Hepatocyte (in vitro differentiated cells): ENCODE measurements at regions not wholly inside any gene's neighbourhood (a gene's known extent, or its start where the extent isn't known, plus 50 kb on each side); places are given as distances from the start of the nearest gene placed in this dataset.

Source experiments
- DNase-seq: peaks from one replicate; pipeline ENCODE4 v3.0.0-alpha.2; 2016; ENCODE audit warnings: low spot score
- H2AFZ ChIP-seq: fragments of 200-600 bp; sonication (generic); 2 replicates; pipeline ENCODE4 v1.6.0; 2016; ENCODE audit warnings: antibody characterized with exemption, mild to moderate bottlenecking
- H3K27ac ChIP-seq: fragments of 200-600 bp; sonication (generic); 2 replicates; pipeline ENCODE4 v1.5.1; 2016; ENCODE audit warnings: mild to moderate bottlenecking
- H3K27me3 ChIP-seq: fragments of 200-600 bp; sonication (generic); 2 replicates; pipeline ENCODE4 v1.6.1; 2016
- H3K36me3 ChIP-seq: fragments of 200-600 bp; sonication (generic); replicated peaks from 2 replicates; pipeline ENCODE4 v1.5.1; 2016; ENCODE audit warnings: low read depth; ENCODE audit not compliant: insufficient read depth
- H3K4me1 ChIP-seq: fragments of 200-600 bp; sonication (generic); 2 replicates; pipeline ENCODE4 v1.5.1; 2016; ENCODE audit warnings: mild to moderate bottlenecking, moderate library complexity; ENCODE audit not compliant: insufficient read depth
- H3K4me2 ChIP-seq: fragments of 200-600 bp; sonication (generic); 2 replicates; pipeline ENCODE4 v1.6.0; 2016
- H3K4me3 ChIP-seq: fragments of 200-600 bp; sonication (generic); 2 replicates; pipeline ENCODE4 v1.5.1; 2016; ENCODE audit warnings: mild to moderate bottlenecking
- H3K79me2 ChIP-seq: fragments of 200-600 bp; sonication (generic); 2 replicates; pipeline ENCODE4 v1.6.0; 2017; ENCODE audit warnings: mild to moderate bottlenecking
- H3K9me2 ChIP-seq: fragments of 200-600 bp; sonication (generic); replicated peaks from 2 replicates; pipeline ENCODE4 v1.6.0; 2017; ENCODE audit warnings: mild to moderate bottlenecking; ENCODE audit not compliant: insufficient read depth
- H3K9me3 ChIP-seq: fragments of 200-600 bp; sonication (generic); 2 replicates; pipeline ENCODE4 v1.5.1; 2016; ENCODE audit warnings: low read depth, mild to moderate bottlenecking
- H4K20me1 ChIP-seq: fragments of 200-600 bp; sonication (generic); 2 replicates; pipeline ENCODE4 v1.6.0; 2016; ENCODE audit warnings: mild to moderate bottlenecking; ENCODE audit not compliant: insufficient read depth, poor library complexity, severe bottlenecking
- EZH2 ChIP-seq: fragments of 200-600 bp; sonication (generic); IDR thresholded peaks from 2 replicates; pipeline ENCODE4 v1.6.1; 2016; ENCODE audit warnings: antibody characterized with exemption, mild to moderate bottlenecking, borderline replicate concordance
- EZH2phosphoT487 ChIP-seq: fragments of 200-600 bp; sonication (generic); IDR thresholded peaks from one replicate; pipeline ENCODE4 v1.6.1; 2018; ENCODE audit warnings: antibody characterized with exemption, mild to moderate bottlenecking, low read depth, moderate library complexity; ENCODE audit not compliant: unreplicated experiment, severe bottlenecking
- WGBS: methylation state at CpG from one replicate; pipeline ENCODE4 v1.1.6; 2016; ENCODE audit warnings: low lambda C conversion rate; ENCODE audit errors: missing lambda C conversion rate; 5-methylcytosine and 5-hydroxymethylcytosine counted together
- TF ChIP-seq, protein P1 (sequence below): fragments of 200-600 bp; sonication (generic); IDR thresholded peaks from 2 replicates; pipeline ENCODE4 v1.5.1; 2016; ENCODE audit warnings: antibody characterized with exemption, mild to moderate bottlenecking; ENCODE audit not compliant: poor library complexity

DNA sequence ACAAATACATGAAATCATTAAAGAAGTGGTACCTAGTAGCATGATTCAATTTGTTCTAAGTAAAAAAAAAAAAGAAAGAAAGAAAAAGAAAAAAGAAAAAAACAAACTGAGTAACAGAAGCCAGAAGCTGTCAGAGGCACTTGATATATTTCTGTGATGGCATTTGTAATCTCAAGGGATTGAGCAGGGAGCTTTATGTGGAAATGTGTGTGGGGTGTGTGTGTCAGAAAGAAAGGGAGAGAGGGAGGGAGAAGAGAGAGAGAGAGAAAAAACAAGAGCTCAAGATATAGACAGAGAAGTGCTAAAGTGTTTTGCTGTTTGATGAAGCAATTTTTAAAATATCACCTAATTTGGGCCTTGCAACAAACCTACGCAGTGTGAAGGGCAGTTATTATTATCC lies 357.6 kb upstream of the PCDH15 start:
- no peak overlapping the region for H2AFZ ChIP-seq
- H3K79me2 ChIP-seq, result no peaks in the 10 kb centered on the region
- no peaks in the 10 kb centered on the region for H3K4me1 ChIP-seq
- no peaks in the 10 kb centered on the region for H3K36me3 ChIP-seq
- H4K20me1 ChIP-seq, result no peaks in the 10 kb centered on the region
- TF ChIP-seq, protein P1, sequence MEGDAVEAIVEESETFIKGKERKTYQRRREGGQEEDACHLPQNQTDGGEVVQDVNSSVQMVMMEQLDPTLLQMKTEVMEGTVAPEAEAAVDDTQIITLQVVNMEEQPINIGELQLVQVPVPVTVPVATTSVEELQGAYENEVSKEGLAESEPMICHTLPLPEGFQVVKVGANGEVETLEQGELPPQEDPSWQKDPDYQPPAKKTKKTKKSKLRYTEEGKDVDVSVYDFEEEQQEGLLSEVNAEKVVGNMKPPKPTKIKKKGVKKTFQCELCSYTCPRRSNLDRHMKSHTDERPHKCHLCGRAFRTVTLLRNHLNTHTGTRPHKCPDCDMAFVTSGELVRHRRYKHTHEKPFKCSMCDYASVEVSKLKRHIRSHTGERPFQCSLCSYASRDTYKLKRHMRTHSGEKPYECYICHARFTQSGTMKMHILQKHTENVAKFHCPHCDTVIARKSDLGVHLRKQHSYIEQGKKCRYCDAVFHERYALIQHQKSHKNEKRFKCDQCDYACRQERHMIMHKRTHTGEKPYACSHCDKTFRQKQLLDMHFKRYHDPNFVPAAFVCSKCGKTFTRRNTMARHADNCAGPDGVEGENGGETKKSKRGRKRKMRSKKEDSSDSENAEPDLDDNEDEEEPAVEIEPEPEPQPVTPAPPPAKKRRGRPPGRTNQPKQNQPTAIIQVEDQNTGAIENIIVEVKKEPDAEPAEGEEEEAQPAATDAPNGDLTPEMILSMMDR, result no peak
- TF ChIP-seq EZH2phosphoT487, result no peak
- no peak for TF ChIP-seq EZH2
- H3K27me3 ChIP-seq, result no peaks in the 10 kb centered on the region
- H3K4me3 ChIP-seq, result no peak overlapping the region
- H3K27ac ChIP-seq, result no peak overlapping the region
- no peak overlapping the region for H3K4me2 ChIP-seq
- WGBS, result 0% methylated on average over 1 of the region's 1 CpG
- no peaks in the 10 kb centered on the region for H3K9me3 ChIP-seq
- DNase-seq, result no peak
- H3K9me2 ChIP-seq, result no peaks in the 10 kb centered on the region

DNA sequence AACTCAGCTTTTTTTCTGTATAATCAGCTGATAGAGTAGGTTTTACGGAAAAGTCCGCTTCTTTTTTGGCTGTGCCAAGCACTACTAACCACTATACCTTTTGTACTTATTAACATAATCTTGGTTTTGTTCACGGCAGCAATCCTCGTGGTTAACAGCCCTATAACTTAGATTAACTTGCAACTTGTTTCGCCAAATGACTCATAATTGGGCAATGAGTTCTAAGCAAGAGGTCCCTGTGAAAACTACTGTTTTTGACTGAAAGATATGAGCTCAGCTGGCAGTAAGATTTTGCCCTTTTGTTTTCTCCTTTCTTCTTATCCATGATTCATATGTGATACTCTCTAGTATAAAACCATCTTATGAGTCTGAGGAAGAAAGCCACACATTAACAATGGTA lies 345.0 kb upstream of the PCDH15 start:
- Histone ChIP-seq H3K79me2 (no peaks in the 10 kb centered on the region), H3K9me2 (no peaks in the 10 kb centered on the region), H3K4me1 (no peaks in the 10 kb centered on the region), H3K4me3 (no peak overlapping the region), H4K20me1 (no peaks in the 10 kb centered on the region), H3K4me2 (no peak overlapping the region), H3K27me3 (no peaks in the 10 kb centered on the region), H2AFZ (no peak overlapping the region), H3K27ac (no peak overlapping the region), H3K36me3 (no peaks in the 10 kb centered on the region), H3K9me3 (no peaks in the 10 kb centered on the region)
- TF ChIP-seq, protein P1, result no peak
- TF ChIP-seq EZH2phosphoT487, result no peak
- TF ChIP-seq EZH2, result no peak
- no peak for DNase-seq
- 63% methylated on average over 5 of the region's 5 CpGs for WGBS

DNA sequence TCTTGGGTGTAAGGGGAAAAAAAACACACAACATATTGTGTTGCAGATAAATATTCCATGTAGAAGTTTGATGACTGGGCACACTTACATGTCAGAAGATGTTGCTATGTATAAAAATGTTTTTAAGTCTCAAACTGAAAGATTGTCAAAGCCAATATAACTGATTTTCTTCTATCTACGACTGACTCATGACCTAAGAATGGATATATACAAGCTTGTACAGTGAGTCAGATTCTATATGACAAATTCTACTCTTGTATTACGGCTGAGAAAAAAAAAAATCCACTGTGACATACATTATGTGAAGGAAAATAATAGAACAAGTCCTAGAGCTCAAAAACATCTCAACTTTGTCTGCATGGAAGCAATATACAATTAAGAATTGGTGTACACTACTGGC lies 343.0 kb upstream of the PCDH15 start:
- no peaks in the 10 kb centered on the region for H4K20me1 ChIP-seq
- TF ChIP-seq, protein P1, result no peak
- TF ChIP-seq EZH2phosphoT487, result no peak
- no peak for TF ChIP-seq EZH2
- no peaks in the 10 kb centered on the region for H3K79me2 ChIP-seq
- H2AFZ ChIP-seq, result no peak overlapping the region
- 83% methylated on average over 2 of the region's 2 CpGs for WGBS
- no peak overlapping the region for H3K4me2 ChIP-seq
- H3K27ac ChIP-seq, result no peak overlapping the region
- H3K27me3 ChIP-seq, result no peaks in the 10 kb centered on the region
- no peaks in the 10 kb centered on the region for H3K9me2 ChIP-seq
- no peak for DNase-seq
- no peaks in the 10 kb centered on the region for H3K4me1 ChIP-seq
- H3K36me3 ChIP-seq, result no peaks in the 10 kb centered on the region
- no peak overlapping the region for H3K4me3 ChIP-seq
- H3K9me3 ChIP-seq, result no peaks in the 10 kb centered on the region

DNA sequence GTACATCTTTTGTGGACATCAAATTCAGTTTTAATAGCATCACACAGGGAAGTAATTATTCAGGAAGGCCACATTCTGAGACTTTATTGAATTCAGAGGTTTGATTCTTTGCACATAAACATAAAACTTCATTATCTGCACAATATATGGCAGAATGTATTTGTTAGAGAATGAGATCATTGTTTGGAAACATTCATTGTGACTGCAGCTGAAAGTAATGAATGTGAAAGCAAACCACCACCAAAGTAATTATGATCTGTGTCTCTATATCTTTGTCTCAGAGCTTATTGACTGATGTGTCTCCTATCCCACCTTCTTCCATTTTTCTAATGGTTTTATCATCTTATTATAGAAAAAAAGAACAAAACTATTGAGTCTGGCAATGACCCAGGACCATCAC lies 340.9 kb upstream of the PCDH15 start:
- Histone ChIP-seq H3K27me3 (no peaks in the 10 kb centered on the region), H3K4me3 (no peak overlapping the region), H3K79me2 (no peaks in the 10 kb centered on the region), H3K36me3 (no peaks in the 10 kb centered on the region), H3K4me2 (no peak overlapping the region), H3K9me2 (no peaks in the 10 kb centered on the region), H3K4me1 (no peaks in the 10 kb centered on the region), H3K27ac (no peak overlapping the region), H3K9me3 (no peaks in the 10 kb centered on the region), H4K20me1 (no peaks in the 10 kb centered on the region), H2AFZ (no peak overlapping the region)
- no peak for TF ChIP-seq EZH2phosphoT487
- DNase-seq, result no peak
